ENCODE measurements at regions not wholly inside any gene's neighbourhood (a gene's known extent, or its start where the extent isn't known, plus 50 kb on each side); places are given as distances from the start of the nearest gene placed in this dataset.
A peak's percentile ranks its signal among the peaks of the same experiment; 100 is the strongest.

- H3K9me3 ChIP-seq (ENCODE audit: control insufficient read depth in 3 of 3, low read length in 3 of 3) = no peaks in the 10 kb centered on the region
- H3K9ac ChIP-seq (ENCODE audit: low read depth in 1 of 3, low read length in 3 of 3) = no peak overlapping the region
- no peaks in the 10 kb centered on the region for H3K36me3 ChIP-seq (ENCODE audit: control insufficient read depth in 3 of 3, insufficient read depth in 3 of 3, low read length in 3 of 3)
- H3K4me1 ChIP-seq (ENCODE audit: control insufficient read depth in 3 of 3, insufficient read depth in 3 of 3, low read length in 3 of 3) = no peaks in the 10 kb centered on the region
- no peak overlapping the region for H3K27ac ChIP-seq (ENCODE audit: low read depth, low read length)
- no peaks in the 10 kb centered on the region for H3K27me3 ChIP-seq (ENCODE audit: control insufficient read depth in 3 of 3, insufficient read depth in 3 of 3, low read length in 3 of 3)
- no peak overlapping the region for H3K4me3 ChIP-seq (ENCODE audit: low read length in 3 of 3)
Observed at GRCh38 chr3:159157275-159157674, 355.4 kb downstream of the MFSD1 start.

- H3K36me3 ChIP-seq (ENCODE audit: control insufficient read depth in 3 of 3, insufficient read depth in 3 of 3, low read length in 3 of 3) = no peaks in the 10 kb centered on the region
- no peaks in the 10 kb centered on the region for H3K9me3 ChIP-seq (ENCODE audit: control insufficient read depth in 3 of 3, low read length in 3 of 3)
- no peak overlapping the region for H3K9ac ChIP-seq (ENCODE audit: low read depth in 1 of 3, low read length in 3 of 3)
- no peaks in the 10 kb centered on the region for H3K4me1 ChIP-seq (ENCODE audit: control insufficient read depth in 3 of 3, insufficient read depth in 3 of 3, low read length in 3 of 3)
- H3K27ac ChIP-seq (ENCODE audit: low read depth, low read length) = no peak overlapping the region
- no peaks in the 10 kb centered on the region for H3K27me3 ChIP-seq (ENCODE audit: control insufficient read depth in 3 of 3, insufficient read depth in 3 of 3, low read length in 3 of 3)
- H3K4me3 ChIP-seq (ENCODE audit: low read length in 3 of 3) = no peak overlapping the region
Observed at GRCh38 chr3:159158213-159158612, 356.4 kb downstream of the MFSD1 start.

- no peak overlapping the region for H3K4me3 ChIP-seq (ENCODE audit: low read length in 3 of 3)
- H3K4me1 ChIP-seq (ENCODE audit: control insufficient read depth in 3 of 3, insufficient read depth in 3 of 3, low read length in 3 of 3) = no peaks in the 10 kb centered on the region
- no peaks in the 10 kb centered on the region for H3K36me3 ChIP-seq (ENCODE audit: control insufficient read depth in 3 of 3, insufficient read depth in 3 of 3, low read length in 3 of 3)
- no peaks in the 10 kb centered on the region for H3K27me3 ChIP-seq (ENCODE audit: control insufficient read depth in 3 of 3, insufficient read depth in 3 of 3, low read length in 3 of 3)
- H3K9ac ChIP-seq (ENCODE audit: low read depth in 1 of 3, low read length in 3 of 3) = no peak overlapping the region
- no peaks in the 10 kb centered on the region for H3K9me3 ChIP-seq (ENCODE audit: control insufficient read depth in 3 of 3, low read length in 3 of 3)
- no peak overlapping the region for H3K27ac ChIP-seq (ENCODE audit: low read depth, low read length)
Observed at GRCh38 chr3:159158801-159159200, 356.9 kb downstream of the MFSD1 start.

GRCh38 chr3:159159546-159159945 lies 357.7 kb downstream of the MFSD1 start:
- H3K4me1 ChIP-seq (ENCODE audit: control insufficient read depth in 3 of 3, insufficient read depth in 3 of 3, low read length in 3 of 3) = no peaks in the 10 kb centered on the region
- no peaks in the 10 kb centered on the region for H3K27me3 ChIP-seq (ENCODE audit: control insufficient read depth in 3 of 3, insufficient read depth in 3 of 3, low read length in 3 of 3)
- H3K9me3 ChIP-seq (ENCODE audit: control insufficient read depth in 3 of 3, low read length in 3 of 3) = no peaks in the 10 kb centered on the region
- H3K4me3 ChIP-seq (ENCODE audit: low read length in 3 of 3) = no peak overlapping the region
- H3K27ac ChIP-seq (ENCODE audit: low read depth, low read length) = no peak overlapping the region
- H3K36me3 ChIP-seq (ENCODE audit: control insufficient read depth in 3 of 3, insufficient read depth in 3 of 3, low read length in 3 of 3) = no peaks in the 10 kb centered on the region
- no peak overlapping the region for H3K9ac ChIP-seq (ENCODE audit: low read depth in 1 of 3, low read length in 3 of 3)

- no peaks in the 10 kb centered on the region for H3K27me3 ChIP-seq (ENCODE audit: control insufficient read depth in 3 of 3, insufficient read depth in 3 of 3, low read length in 3 of 3)
- no peaks in the 10 kb centered on the region for H3K4me1 ChIP-seq (ENCODE audit: control insufficient read depth in 3 of 3, insufficient read depth in 3 of 3, low read length in 3 of 3)
- no peak overlapping the region for H3K4me3 ChIP-seq (ENCODE audit: low read length in 3 of 3)
- H3K9ac ChIP-seq (ENCODE audit: low read depth in 1 of 3, low read length in 3 of 3) = no peak overlapping the region
- H3K27ac ChIP-seq (ENCODE audit: low read depth, low read length) = no peak overlapping the region
- H3K9me3 ChIP-seq (ENCODE audit: control insufficient read depth in 3 of 3, low read length in 3 of 3) = no peaks in the 10 kb centered on the region
- H3K36me3 ChIP-seq (ENCODE audit: control insufficient read depth in 3 of 3, insufficient read depth in 3 of 3, low read length in 3 of 3) = no peaks in the 10 kb centered on the region
Observed at GRCh38 chr3:159163656-159164055, 361.8 kb downstream of the MFSD1 start.

- Histone ChIP-seq H3K27ac (ENCODE audit: low read depth, low read length) (no peak overlapping the region), H3K4me3 (ENCODE audit: low read length in 3 of 3) (no peak overlapping the region), H3K9ac (ENCODE audit: low read depth in 1 of 3, low read length in 3 of 3) (no peak overlapping the region), H3K36me3 (ENCODE audit: control insufficient read depth in 3 of 3, insufficient read depth in 3 of 3, low read length in 3 of 3) (no peaks in the 10 kb centered on the region), H3K27me3 (ENCODE audit: control insufficient read depth in 3 of 3, insufficient read depth in 3 of 3, low read length in 3 of 3) (no peaks in the 10 kb centered on the region), H3K4me1 (ENCODE audit: control insufficient read depth in 3 of 3, insufficient read depth in 3 of 3, low read length in 3 of 3) (no peaks in the 10 kb centered on the region), H3K9me3 (ENCODE audit: control insufficient read depth in 3 of 3, low read length in 3 of 3) (no peaks in the 10 kb centered on the region)
Observed at GRCh38 chr3:159165961-159166360, 364.1 kb downstream of the MFSD1 start.

GRCh38 chr3:159166899-159167586 lies 365.2 kb downstream of the MFSD1 start:
- Histone ChIP-seq H3K4me3 (ENCODE audit: low read length in 3 of 3) (no peak overlapping the region), H3K4me1 (ENCODE audit: control insufficient read depth in 3 of 3, insufficient read depth in 3 of 3, low read length in 3 of 3) (no peaks in the 10 kb centered on the region), H3K27me3 (ENCODE audit: control insufficient read depth in 3 of 3, insufficient read depth in 3 of 3, low read length in 3 of 3) (no peaks in the 10 kb centered on the region), H3K27ac (ENCODE audit: low read depth, low read length) (no peak overlapping the region), H3K36me3 (ENCODE audit: control insufficient read depth in 3 of 3, insufficient read depth in 3 of 3, low read length in 3 of 3) (no peaks in the 10 kb centered on the region), H3K9ac (ENCODE audit: low read depth in 1 of 3, low read length in 3 of 3) (no peak overlapping the region), H3K9me3 (ENCODE audit: control insufficient read depth in 3 of 3, low read length in 3 of 3) (no peaks in the 10 kb centered on the region)

GRCh38 chr3:159168788-159169187 lies 366.9 kb downstream of the MFSD1 start:
- no peak overlapping the region for H3K27ac ChIP-seq (ENCODE audit: low read depth, low read length)
- H3K27me3 ChIP-seq (ENCODE audit: control insufficient read depth in 3 of 3, insufficient read depth in 3 of 3, low read length in 3 of 3) = no peaks in the 10 kb centered on the region
- H3K36me3 ChIP-seq (ENCODE audit: control insufficient read depth in 3 of 3, insufficient read depth in 3 of 3, low read length in 3 of 3) = no peaks in the 10 kb centered on the region
- no peaks in the 10 kb centered on the region for H3K9me3 ChIP-seq (ENCODE audit: control insufficient read depth in 3 of 3, low read length in 3 of 3)
- H3K9ac ChIP-seq (ENCODE audit: low read depth in 1 of 3, low read length in 3 of 3) = no peak overlapping the region
- H3K4me1 ChIP-seq (ENCODE audit: control insufficient read depth in 3 of 3, insufficient read depth in 3 of 3, low read length in 3 of 3) = no peaks in the 10 kb centered on the region
- H3K4me3 ChIP-seq (ENCODE audit: low read length in 3 of 3) = no peak overlapping the region

GRCh38 chr3:159169828-159170227 lies 368.0 kb downstream of the MFSD1 start:
- no peaks in the 10 kb centered on the region for H3K36me3 ChIP-seq (ENCODE audit: control insufficient read depth in 3 of 3, insufficient read depth in 3 of 3, low read length in 3 of 3)
- no peak overlapping the region for H3K27ac ChIP-seq (ENCODE audit: low read depth, low read length)
- H3K4me3 ChIP-seq (ENCODE audit: low read length in 3 of 3) = no peak overlapping the region
- H3K9ac ChIP-seq (ENCODE audit: low read depth in 1 of 3, low read length in 3 of 3) = no peak overlapping the region
- no peaks in the 10 kb centered on the region for H3K9me3 ChIP-seq (ENCODE audit: control insufficient read depth in 3 of 3, low read length in 3 of 3)
- no peaks in the 10 kb centered on the region for H3K27me3 ChIP-seq (ENCODE audit: control insufficient read depth in 3 of 3, insufficient read depth in 3 of 3, low read length in 3 of 3)
- H3K4me1 ChIP-seq (ENCODE audit: control insufficient read depth in 3 of 3, insufficient read depth in 3 of 3, low read length in 3 of 3) = no peaks in the 10 kb centered on the region

- Histone ChIP-seq H3K9ac (ENCODE audit: low read depth in 1 of 3, low read length in 3 of 3) (no peak overlapping the region), H3K27ac (ENCODE audit: low read depth, low read length) (peak overlapping the region; percentile 31), H3K27me3 (ENCODE audit: control insufficient read depth in 3 of 3, insufficient read depth in 3 of 3, low read length in 3 of 3) (no peaks in the 10 kb centered on the region), H3K36me3 (ENCODE audit: control insufficient read depth in 3 of 3, insufficient read depth in 3 of 3, low read length in 3 of 3) (no peaks in the 10 kb centered on the region), H3K4me1 (ENCODE audit: control insufficient read depth in 3 of 3, insufficient read depth in 3 of 3, low read length in 3 of 3) (no peaks in the 10 kb centered on the region), H3K9me3 (ENCODE audit: control insufficient read depth in 3 of 3, low read length in 3 of 3) (no peaks in the 10 kb centered on the region), H3K4me3 (ENCODE audit: low read length in 3 of 3) (no peak overlapping the region)
Observed at GRCh38 chr3:159170436-159171003, 368.7 kb downstream of the MFSD1 start.
